Endothelial cell of umbilical vein (primary cell): ENCODE measurements at regions not wholly inside any gene's neighbourhood (a gene's known extent, or its start where the extent isn't known, plus 50 kb on each side); places are given as distances from the start of the nearest gene placed in this dataset.

Experiments
- BruUV-seq: library from RNA; stranded (reverse); fragments of 400-500 nt; replicated peaks from 2 replicates; lab custom pipeline; 2021; lab: Mats Ljungman, UMichigan
- CTCF ChIA-PET: fragments of 300-600, 350-600 bp; sonication (Branson Sonifier 250); formaldehyde crosslinking; loops from one replicate; lab custom pipeline; 2021; ENCODE audit warnings: antibody characterized with exemption, inconsistent platforms; lab: Charles Lee
- POLR2A ChIA-PET: fragments of 300-600, 350-600 bp; sonication (Branson Sonifier 250); formaldehyde crosslinking; loops from one replicate; lab custom pipeline; 2021; ENCODE audit warnings: antibody characterized with exemption, inconsistent platforms; lab: Charles Lee
- DNase-seq: peaks from one replicate; pipeline ENCODE4 v3.0.0-alpha.2; 2011; ENCODE audit warnings: low read depth, low spot score
- FAIRE-seq: peaks from 2 replicates; lab custom pipeline; 2011; peaks lifted over from hg19 to GRCh38; lab: Jason Lieb, UNC
- H2AFZ ChIP-seq: 2 replicates; pipeline ENCODE4 v1.6.0; 2012; ENCODE audit warnings: low read depth, low read length, control low read depth, inconsistent platforms
- H3K27ac ChIP-seq: 2 replicates; pipeline ENCODE4 v1.5.1; 2011; ENCODE audit warnings: low read depth, mild to moderate bottlenecking, control low read depth, low read length, moderate library complexity; ENCODE audit not compliant: insufficient read depth
- H3K27me3 ChIP-seq, 2 experiments: 2 replicates each; pipeline versions ENCODE4 v1.6.0 to v1.6.1; 2011; ENCODE audit warnings: low read length in 2 of 2, mixed read lengths in 1 of 2; ENCODE audit not compliant: control insufficient read depth in 2 of 2, insufficient read depth in 2 of 2
- H3K36me3 ChIP-seq, 2 experiments: 2 replicates in 1 of 2; 3 replicates in 1 of 2; pipeline ENCODE4 v1.5.1; 2011; ENCODE audit warnings: low read length in 2 of 2, mild to moderate bottlenecking in 1 of 2, moderate library complexity in 1 of 2; ENCODE audit not compliant: control insufficient read depth in 2 of 2, insufficient read depth in 2 of 2; ENCODE audit errors: extremely low read depth in 1 of 2
- H3K4me1 ChIP-seq: 3 replicates; pipeline ENCODE4 v1.5.1; 2011; ENCODE audit warnings: mild to moderate bottlenecking, low read length; ENCODE audit not compliant: control insufficient read depth, insufficient read depth; ENCODE audit errors: extremely low read depth
- H3K4me2 ChIP-seq: 2 replicates; pipeline ENCODE4 v1.6.1; 2011; ENCODE audit warnings: low read length, control low read depth, mixed read lengths; ENCODE audit not compliant: insufficient read depth
- H3K4me3 ChIP-seq, 3 experiments: fragments of 200-600 bp in 1 of 3; sonication (generic), shearing (Covaris generic) in 1 of 3; replicated peaks in 1 of 3; 2 replicates each; pipeline ENCODE4 v1.5.1; 2011 to 2016; ENCODE audit warnings: control low read depth in 3 of 3, low read length in 3 of 3, mild to moderate bottlenecking in 2 of 3, inconsistent platforms in 1 of 3, low read depth in 1 of 3, moderate library complexity in 1 of 3; ENCODE audit not compliant: insufficient read depth in 1 of 3
- H3K79me2 ChIP-seq: 2 replicates; pipeline ENCODE4 v1.6.0; 2012; ENCODE audit warnings: low read length, inconsistent platforms; ENCODE audit not compliant: control insufficient read depth, insufficient read depth
- H3K9ac ChIP-seq: replicated peaks from 2 replicates; pipeline ENCODE3; 2011; ENCODE audit warnings: low read length, control low read depth; ENCODE audit not compliant: insufficient read depth; ENCODE audit errors: extremely low read depth
- H3K9me1 ChIP-seq: replicated peaks from 3 replicates; pipeline ENCODE4 v1.6.0; 2011; ENCODE audit warnings: mild to moderate bottlenecking, low read length; ENCODE audit not compliant: control insufficient read depth, insufficient read depth; ENCODE audit errors: extremely low read depth
- H3K9me3 ChIP-seq: replicated peaks from 2 replicates; pipeline ENCODE4 v1.5.1; 2012; ENCODE audit warnings: low read length, inconsistent platforms; ENCODE audit not compliant: control insufficient read depth, insufficient read depth
- H4K20me1 ChIP-seq: replicated peaks from 2 replicates; pipeline ENCODE3; 2011; ENCODE audit warnings: mild to moderate bottlenecking, low read length; ENCODE audit not compliant: control insufficient read depth, insufficient read depth; ENCODE audit errors: extremely low read depth
- EZH2 ChIP-seq: IDR thresholded peaks from 2 replicates; pipeline ENCODE4 v1.6.1; 2012; ENCODE audit warnings: borderline replicate concordance, low read depth, mild to moderate bottlenecking, moderate library complexity, low read length, inconsistent platforms; ENCODE audit not compliant: severe bottlenecking
- GATA2 ChIP-seq: IDR thresholded peaks from 2 replicates; pipeline ENCODE4 v1.7.0; 2011; ENCODE audit warnings: low read depth, mild to moderate bottlenecking, moderate library complexity, mixed read lengths, low read length; ENCODE audit not compliant: insufficient read length, insufficient read depth
- JUN ChIP-seq: IDR thresholded peaks from 2 replicates; pipeline ENCODE4 v1.6.1; 2011; ENCODE audit warnings: borderline replicate concordance, low read depth; ENCODE audit not compliant: insufficient read length, insufficient read depth
- MAX ChIP-seq: IDR thresholded peaks from 2 replicates; pipeline ENCODE4 v1.6.1; 2011; ENCODE audit not compliant: insufficient read depth, insufficient read length
- MYC ChIP-seq: IDR thresholded peaks from one replicate; pipeline ENCODE4 v1.6.1; 2011; ENCODE audit warnings: mild to moderate bottlenecking, low read depth, low read length
- POLR2A ChIP-seq: IDR thresholded peaks from 2 replicates; pipeline ENCODE4 v1.6.1; 2012; ENCODE audit warnings: low read depth, mild to moderate bottlenecking, control low read depth, low read length
- POLR2AphosphoS5 ChIP-seq: IDR thresholded peaks from 2 replicates; pipeline ENCODE4 v1.6.1; 2012; ENCODE audit warnings: low read depth, mild to moderate bottlenecking, control low read depth, low read length, moderate library complexity; ENCODE audit not compliant: insufficient read depth
- dilution Hi-C: fragments of 300-500 bp; cut with MboI; formaldehyde crosslinking; loops from one replicate; pipeline ENCODE4 v1.15.0; 2019; ENCODE audit warnings: low sequenced_read_pairs; ENCODE audit not compliant: extremely low pct_ligation_motif_present
- intact Hi-C: fragments of 100-400 bp; cut with micrococcal nuclease; formaldehyde crosslinking; loops from one replicate; pipeline ENCODE4 v1.10.0; 2022
- TF ChIP-seq, protein P1 (sequence below), 2 donors: IDR thresholded peaks; 1 replicate in 1 of 2; 2 replicates in 1 of 2; pipeline ENCODE4 v1.5.1; 2011; ENCODE audit warnings: low read length in 2 of 2, mild to moderate bottlenecking in 2 of 2, moderate library complexity in 2 of 2, control low read depth in 1 of 2, inconsistent platforms in 1 of 2, low read depth in 1 of 2; ENCODE audit not compliant: insufficient read depth in 1 of 2; ENCODE audit errors: extremely low read depth in 1 of 2

- H3K27ac ChIP-seq: no peak overlapping the region
- no peak overlapping the region for H2AFZ ChIP-seq
- no peak for FAIRE-seq
- CTCF ChIA-PET: no interaction called here
- POLR2A ChIA-PET: no interaction called here
- intact Hi-C loops (no loop called here), dilution Hi-C loops (no loop called here)
- no peaks in the 10 kb centered on the region for H4K20me1 ChIP-seq
- H3K36me3 ChIP-seq: no peaks in the 10 kb centered on the region
- H3K9me1 ChIP-seq: no peaks in the 10 kb centered on the region
- no peaks in the 10 kb centered on the region for H3K4me1 ChIP-seq
- no peak overlapping the region for H3K4me3 ChIP-seq
- TF ChIP-seq POLR2AphosphoS5 (no peak), GATA2 (no peak), JUN (no peak), MYC (no peak), POLR2A (no peak), EZH2 (no peak), MAX (no peak)
- TF ChIP-seq, protein P1, sequence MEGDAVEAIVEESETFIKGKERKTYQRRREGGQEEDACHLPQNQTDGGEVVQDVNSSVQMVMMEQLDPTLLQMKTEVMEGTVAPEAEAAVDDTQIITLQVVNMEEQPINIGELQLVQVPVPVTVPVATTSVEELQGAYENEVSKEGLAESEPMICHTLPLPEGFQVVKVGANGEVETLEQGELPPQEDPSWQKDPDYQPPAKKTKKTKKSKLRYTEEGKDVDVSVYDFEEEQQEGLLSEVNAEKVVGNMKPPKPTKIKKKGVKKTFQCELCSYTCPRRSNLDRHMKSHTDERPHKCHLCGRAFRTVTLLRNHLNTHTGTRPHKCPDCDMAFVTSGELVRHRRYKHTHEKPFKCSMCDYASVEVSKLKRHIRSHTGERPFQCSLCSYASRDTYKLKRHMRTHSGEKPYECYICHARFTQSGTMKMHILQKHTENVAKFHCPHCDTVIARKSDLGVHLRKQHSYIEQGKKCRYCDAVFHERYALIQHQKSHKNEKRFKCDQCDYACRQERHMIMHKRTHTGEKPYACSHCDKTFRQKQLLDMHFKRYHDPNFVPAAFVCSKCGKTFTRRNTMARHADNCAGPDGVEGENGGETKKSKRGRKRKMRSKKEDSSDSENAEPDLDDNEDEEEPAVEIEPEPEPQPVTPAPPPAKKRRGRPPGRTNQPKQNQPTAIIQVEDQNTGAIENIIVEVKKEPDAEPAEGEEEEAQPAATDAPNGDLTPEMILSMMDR (IDR thresholded peaks at IDR 0.05; ENCODE audit: extremely low read depth in 1 of 2, insufficient read depth in 1 of 2, low read depth in 1 of 2, low read length in 2 of 2): no peak
- DNase-seq: no peak
- H3K27me3 ChIP-seq: no peaks in the 10 kb centered on the region
- no TSS peak for BruUV-seq
- H3K4me2 ChIP-seq: no peak overlapping the region
- no peaks in the 10 kb centered on the region for H3K79me2 ChIP-seq
- H3K9ac ChIP-seq: no peak overlapping the region
- H3K9me3 ChIP-seq: no peaks in the 10 kb centered on the region
Observed at GRCh38 chr16:54647725-54648221, 282.9 kb upstream of the IRX5 start.
